DMS53 treated with DMSO at 0.1 percent for 48 hours (cell line): ENCODE measurements at regions not wholly inside any gene's neighbourhood (a gene's known extent, or its start where the extent isn't known, plus 50 kb on each side); places are given as distances from the start of the nearest gene placed in this dataset.

ENCODE experiments used
- DNase-seq: peaks from one replicate; lab custom pipeline; 2025; ENCODE audit not compliant: unreplicated experiment; lab: John Stamatoyannopoulos, UW

DNA sequence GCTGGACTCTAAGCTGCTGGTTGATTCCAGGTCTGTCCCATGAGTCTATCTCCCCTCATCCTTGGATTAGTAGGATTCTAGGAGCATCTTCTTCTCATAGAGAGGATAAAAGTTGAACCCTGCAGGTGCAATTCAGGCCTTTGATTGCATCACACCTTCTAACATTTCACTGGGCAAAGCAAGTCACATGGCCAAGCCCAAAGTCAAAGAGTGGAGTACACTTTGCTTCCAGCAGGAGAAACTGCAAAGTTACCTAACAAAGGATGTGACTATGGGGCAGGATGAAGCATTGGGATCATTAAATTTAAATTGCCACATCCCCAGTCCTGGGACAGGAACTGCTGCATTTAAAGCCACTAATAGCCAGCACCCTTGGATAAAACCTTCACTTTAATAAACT, 51.0 kb upstream of the EGFLAM start:
- DNase-seq: no peak

GRCh38 chr5:38202741-38203140, 55.6 kb upstream of the EGFLAM start:
- DNase-seq: no peak

DNA sequence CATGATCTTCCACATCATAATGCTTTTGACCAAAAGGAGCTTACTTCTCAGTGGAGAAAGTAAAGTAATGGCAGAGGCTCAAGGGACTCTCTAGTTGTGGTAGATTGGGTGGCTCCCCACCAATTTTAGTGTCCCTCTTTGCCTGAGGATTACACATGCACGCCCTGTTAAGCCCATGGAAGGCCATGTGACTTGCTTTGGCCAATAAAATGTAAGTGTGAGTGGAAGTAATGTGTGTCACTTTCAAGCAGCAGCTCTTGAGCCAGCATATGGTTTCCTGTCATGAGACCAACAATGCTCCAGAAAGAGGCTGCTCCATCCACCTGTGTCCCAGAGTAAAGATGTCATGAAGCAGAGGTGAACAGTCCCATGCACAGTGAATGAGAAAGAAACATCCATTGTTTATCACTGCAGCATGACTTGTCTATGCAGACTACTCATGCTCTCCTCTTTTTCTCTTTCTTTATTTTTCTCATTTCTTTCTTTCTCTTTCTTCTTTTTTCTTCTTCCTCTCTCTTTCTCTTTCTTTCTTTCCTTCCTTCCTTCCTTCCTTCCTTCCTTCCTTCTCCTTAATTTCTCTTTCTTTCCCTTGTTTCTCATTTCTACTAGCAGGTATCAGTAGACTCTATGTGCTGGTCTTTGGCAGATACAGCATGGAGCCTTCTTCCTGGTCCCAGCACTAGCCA, 57.3 kb upstream of the EGFLAM start:
- DNase-seq: no peak

- no peak for DNase-seq
Measured at GRCh38 chr5:38197118-38197517, 61.2 kb upstream of the EGFLAM start.

DNA sequence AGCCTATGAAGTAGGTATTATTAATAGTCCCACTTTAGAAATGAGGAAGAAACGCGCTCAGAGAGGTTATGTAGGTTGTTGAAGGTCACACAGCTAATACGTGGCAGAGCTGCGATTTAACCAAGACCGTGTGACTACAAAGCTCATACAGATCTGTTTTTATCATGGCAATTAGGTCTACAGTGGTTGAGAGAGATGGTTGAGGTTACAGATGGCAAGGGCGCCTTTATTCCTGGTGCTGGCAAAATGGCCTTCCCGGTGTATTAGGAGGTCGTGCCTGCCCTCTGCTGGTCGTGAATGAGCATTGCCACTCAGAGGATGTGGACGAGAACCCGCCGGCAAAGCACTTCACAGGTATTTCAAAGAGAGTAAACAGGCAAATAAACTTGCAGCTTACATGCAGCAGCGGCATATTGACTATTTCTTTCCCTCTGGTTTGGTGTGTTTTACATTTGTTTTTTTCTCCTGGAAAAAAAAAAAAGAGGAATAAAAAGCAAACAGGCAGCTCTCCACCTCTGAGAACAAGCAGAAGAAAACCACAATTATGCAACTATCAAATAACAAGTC, 65.3 kb upstream of the EGFLAM start:
- DNase-seq: peak; percentile 50

- no peak for DNase-seq
Measured at GRCh38 chr5:38191693-38192092, 66.7 kb upstream of the EGFLAM start.

- no peak for DNase-seq
Measured at GRCh38 chr5:38190111-38190510, 68.2 kb upstream of the EGFLAM start.

- DNase-seq: no peak
Measured at GRCh38 chr5:38189081-38189504, 69.3 kb upstream of the EGFLAM start.

DNA sequence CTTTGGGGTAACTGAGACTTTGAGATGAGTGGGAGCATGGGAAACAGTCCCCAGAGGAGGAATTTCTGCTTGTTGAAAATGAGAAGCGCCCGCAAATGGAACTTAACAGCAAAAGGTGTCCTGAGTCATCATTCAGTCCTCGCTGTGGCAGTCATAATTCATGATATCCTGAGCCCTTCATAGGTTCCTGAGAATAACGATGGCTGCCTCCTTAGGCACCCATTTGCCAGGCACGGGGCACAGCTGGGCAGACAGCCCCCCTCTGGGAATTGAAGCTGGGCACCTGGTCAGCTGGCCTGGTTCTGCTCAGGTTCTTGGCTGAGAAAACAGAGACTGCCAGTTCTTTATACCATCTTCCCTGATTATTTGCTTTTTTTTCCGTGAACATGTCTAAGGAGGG, 69.8 kb upstream of the EGFLAM start:
- DNase-seq: no peak

- DNase-seq: peak; percentile 77
Measured at GRCh38 chr5:38187532-38187931, 70.8 kb upstream of the EGFLAM start.

- no peak for DNase-seq
Measured at GRCh38 chr5:38184627-38185026, 73.7 kb upstream of the EGFLAM start.

DNA sequence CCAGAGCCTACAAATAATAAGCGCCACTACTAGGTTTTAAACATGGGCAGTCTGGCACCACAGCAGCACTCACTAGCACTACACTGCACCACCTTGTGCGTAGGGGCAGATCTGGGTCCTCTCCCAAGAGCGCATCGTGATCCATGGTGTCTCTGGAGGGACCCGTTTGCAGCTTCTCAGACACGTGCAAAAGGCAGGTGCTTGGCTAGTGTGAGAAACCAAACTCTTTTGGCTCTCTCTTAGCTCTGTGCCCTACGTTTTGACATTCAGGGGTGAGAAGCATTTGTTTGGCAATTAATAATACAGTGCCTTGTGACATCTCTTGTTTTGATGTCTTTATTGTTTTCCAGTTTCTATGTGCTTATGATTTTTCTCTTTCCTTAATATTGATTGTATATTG, 75.4 kb upstream of the EGFLAM start:
- no peak for DNase-seq

DNA sequence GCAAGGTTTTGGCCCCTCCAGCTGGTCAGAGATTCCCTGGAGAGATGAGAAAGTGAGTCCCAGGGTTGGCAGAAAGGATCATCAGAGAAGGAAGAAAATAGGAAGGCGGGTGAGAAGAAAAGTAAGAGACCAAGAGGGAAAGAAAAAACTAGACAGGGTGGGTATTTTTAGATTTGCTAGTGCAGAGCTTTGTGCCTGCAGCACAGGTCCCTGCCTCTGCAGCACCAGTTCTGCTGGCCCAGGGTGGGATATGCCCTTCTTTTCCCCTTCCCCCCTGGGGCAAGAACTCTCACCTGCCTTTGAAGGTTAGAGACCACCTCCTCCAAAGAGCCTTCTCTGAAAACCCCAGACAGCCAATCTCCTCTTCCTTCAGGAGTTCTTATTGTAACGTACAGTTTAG, 90.3 kb upstream of the EGFLAM start:
- DNase-seq: no peak

GRCh38 chr5:38167562-38167996, 90.8 kb upstream of the EGFLAM start:
- DNase-seq: no peak

- DNase-seq: no peak
Measured at GRCh38 chr5:38166832-38167231, 91.5 kb upstream of the EGFLAM start.

- DNase-seq: no peak
Measured at GRCh38 chr5:38165435-38165834, 92.9 kb upstream of the EGFLAM start.

GRCh38 chr5:38164776-38165399, 93.5 kb upstream of the EGFLAM start:
- no peak for DNase-seq

GRCh38 chr5:38163636-38164237, 94.6 kb upstream of the EGFLAM start:
- DNase-seq: no peak

- DNase-seq: no peak
Measured at GRCh38 chr5:38162625-38163024, 95.7 kb upstream of the EGFLAM start.

DNA sequence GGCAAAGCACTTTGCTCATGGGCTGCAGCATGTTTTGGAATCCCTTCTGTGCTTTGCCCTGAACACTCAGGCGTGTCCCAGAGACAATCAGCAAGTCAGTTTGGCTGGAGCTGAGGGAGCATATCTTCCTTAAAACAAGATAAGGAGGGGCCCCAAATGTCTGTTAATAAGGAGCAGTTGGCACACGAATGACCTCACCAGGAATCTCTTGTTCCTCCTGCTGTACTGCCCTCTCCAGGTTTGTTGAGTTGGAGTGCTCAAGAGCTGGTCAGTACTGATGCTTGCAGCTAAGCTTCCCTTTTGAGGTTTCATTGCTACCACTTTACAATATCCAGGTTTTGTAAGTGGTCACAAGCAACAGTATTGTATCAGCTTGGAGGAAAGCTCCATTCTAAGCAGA, 101.3 kb upstream of the EGFLAM start:
- DNase-seq: no peak

GRCh38 chr5:38154615-38155204, 103.6 kb upstream of the EGFLAM start:
- DNase-seq: no peak

DNA sequence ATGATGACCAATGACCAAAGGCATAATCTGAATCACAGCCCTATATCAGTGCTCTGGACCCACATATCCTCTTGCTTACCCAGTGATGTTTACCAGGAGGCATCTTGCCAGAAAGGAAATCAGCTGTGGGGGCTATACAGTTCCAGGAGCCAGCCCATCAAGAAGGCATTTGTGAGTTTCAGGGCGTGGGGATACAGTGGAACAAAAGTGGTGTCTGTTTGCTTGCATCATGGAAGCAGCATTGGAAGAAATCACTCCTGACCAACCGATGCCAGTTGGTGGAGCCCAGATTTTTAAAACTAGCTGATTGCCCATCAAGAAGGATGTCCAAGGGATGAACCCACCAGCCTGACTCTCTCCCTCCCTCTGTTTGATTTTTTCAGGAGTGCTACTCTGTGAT, 106.5 kb upstream of the EGFLAM start:
- no peak for DNase-seq
